AG04450 (cell line): ENCODE measurements at regions not wholly inside any gene's neighbourhood (a gene's known extent, or its start where the extent isn't known, plus 50 kb on each side); places are given as distances from the start of the nearest gene placed in this dataset.

Experiments
- CTCF ChIA-PET: fragments of 300-600, 350-600 bp; formaldehyde crosslinking; extraction: SDS; loops from one replicate; lab custom pipeline; 2022; ENCODE audit warnings: antibody characterized with exemption, inconsistent platforms; lab: Charles Lee
- POLR2A ChIA-PET: fragments of 350-600 bp; formaldehyde crosslinking; extraction: SDS; loops from one replicate; lab custom pipeline; 2021; ENCODE audit warnings: antibody characterized with exemption, inconsistent platforms; lab: Yijun Ruan, JAX
- DNase-seq: peaks from one replicate; pipeline ENCODE4 v3.0.0-alpha.2; 2011; ENCODE audit warnings: low read depth, low spot score
- H3K27ac ChIP-seq: one replicate; pipeline ENCODE4 v1.5.1; 2012; ENCODE audit warnings: low read depth, low read length, control low read depth
- H3K27me3 ChIP-seq: one replicate; pipeline ENCODE4 v1.6.0; 2012; ENCODE audit warnings: low read length; ENCODE audit not compliant: control insufficient read depth, insufficient read depth
- H3K4me3 ChIP-seq: 2 replicates; pipeline ENCODE4 v1.5.1; 2011; ENCODE audit warnings: mild to moderate bottlenecking, low read depth, low read length, control low read depth
- H3K9me3 ChIP-seq: 2 replicates; pipeline ENCODE4 v1.5.1; 2012; ENCODE audit warnings: low read length; ENCODE audit not compliant: control insufficient read depth, insufficient read depth
- CTCF ChIP-seq: IDR thresholded peaks from 2 replicates; pipeline ENCODE4 v1.5.1; 2011; ENCODE audit warnings: low read depth, low read length, control low read depth, inconsistent platforms

DNA sequence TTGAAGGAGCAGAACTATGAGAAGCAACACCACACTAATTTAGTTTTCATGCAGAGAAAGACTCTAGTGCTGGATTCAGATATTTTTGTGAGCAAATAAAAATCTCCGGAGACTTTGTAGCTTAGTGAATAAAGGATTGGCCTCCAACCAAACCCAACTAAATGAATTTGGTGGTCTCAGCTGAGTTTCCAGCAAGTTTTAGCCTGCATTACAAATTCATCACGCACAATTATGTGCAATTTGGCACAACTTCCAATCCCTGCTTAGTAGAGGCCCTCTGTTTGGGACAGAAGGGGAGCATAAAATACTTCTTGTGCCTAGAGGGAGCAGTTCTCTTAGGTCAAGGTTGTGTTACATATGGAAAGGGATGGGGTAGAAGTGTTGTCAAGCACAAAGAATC lies 112.3 kb upstream of the ADAMTSL1 start:
- H3K4me3 ChIP-seq: no peak overlapping the region
- DNase-seq: no peak
- no peak overlapping the region for H3K27ac ChIP-seq
- H3K9me3 ChIP-seq: no peaks in the 10 kb centered on the region
- no peak for TF ChIP-seq CTCF
- ChIA-PET POLR2A (no interaction called here), CTCF (interaction anchor here (0.7 kb wide), 1 partner anchor 107 kb away, joined by 5 read pairs; no protein-coding TSS in a partner anchor)
- no peaks in the 10 kb centered on the region for H3K27me3 ChIP-seq

- Histone ChIP-seq H3K27me3 (no peaks in the 10 kb centered on the region), H3K27ac (no peak overlapping the region), H3K9me3 (no peaks in the 10 kb centered on the region), H3K4me3 (no peak overlapping the region)
- DNase-seq: no peak
- ChIA-PET CTCF (interaction anchor here (0.7 kb wide), 1 partner anchor 107 kb away, joined by 5 read pairs; no protein-coding TSS in a partner anchor), POLR2A (no interaction called here)
- no peak for TF ChIP-seq CTCF
Measured at GRCh38 chr9:18362166-18362565, 111.8 kb upstream of the ADAMTSL1 start.

DNA sequence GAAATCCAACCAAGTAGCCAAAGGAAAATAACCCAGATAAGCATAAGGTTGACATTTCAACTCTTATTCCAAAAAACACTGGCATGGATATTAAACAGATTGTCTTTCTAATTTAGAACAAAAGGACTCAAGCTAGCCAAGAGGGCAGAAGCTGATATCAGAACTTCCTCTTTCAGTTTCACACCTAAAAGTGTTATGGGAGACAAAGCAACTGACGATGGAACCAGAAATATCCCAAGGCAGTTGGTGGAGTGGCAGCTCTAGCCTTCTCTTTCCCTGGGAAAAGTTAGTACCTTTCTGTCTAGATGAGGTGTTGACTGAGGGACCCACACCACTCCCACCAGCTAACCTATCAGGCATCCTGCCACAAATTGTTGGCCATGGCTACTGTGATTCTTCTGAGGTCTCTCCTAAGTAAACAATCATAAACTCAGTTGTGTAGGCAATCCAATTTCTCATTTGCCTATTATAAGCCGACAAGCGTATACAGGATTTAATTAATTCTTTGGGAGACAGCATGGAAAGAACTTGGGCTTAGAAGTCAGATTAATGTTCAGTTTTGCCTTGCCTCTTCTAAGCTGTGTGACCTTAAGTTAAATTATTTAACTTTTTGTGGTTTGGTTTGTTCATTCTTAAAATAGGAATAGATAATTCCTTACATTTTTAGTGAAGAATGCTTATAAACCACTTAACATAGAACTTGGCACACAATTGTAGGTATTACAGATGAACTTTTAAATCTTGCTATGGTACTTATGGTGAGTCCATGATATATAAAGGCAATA lies 110.9 kb upstream of the ADAMTSL1 start:
- no peak for TF ChIP-seq CTCF
- Histone ChIP-seq H3K27ac (no peak overlapping the region), H3K9me3 (no peaks in the 10 kb centered on the region), H3K4me3 (no peak overlapping the region), H3K27me3 (no peaks in the 10 kb centered on the region)
- peak; percentile 47 for DNase-seq
- ChIA-PET POLR2A (interaction anchor here (1.3 kb wide), 1 partner anchor 385 kb away, joined by 5 read pairs; no protein-coding TSS in a partner anchor), CTCF (interaction anchor here (0.6 to 1.0 kb wide), 2 partner anchors 108 to 461 kb away, joined by 4 to 9 read pairs; no protein-coding TSS in a partner anchor)

DNA sequence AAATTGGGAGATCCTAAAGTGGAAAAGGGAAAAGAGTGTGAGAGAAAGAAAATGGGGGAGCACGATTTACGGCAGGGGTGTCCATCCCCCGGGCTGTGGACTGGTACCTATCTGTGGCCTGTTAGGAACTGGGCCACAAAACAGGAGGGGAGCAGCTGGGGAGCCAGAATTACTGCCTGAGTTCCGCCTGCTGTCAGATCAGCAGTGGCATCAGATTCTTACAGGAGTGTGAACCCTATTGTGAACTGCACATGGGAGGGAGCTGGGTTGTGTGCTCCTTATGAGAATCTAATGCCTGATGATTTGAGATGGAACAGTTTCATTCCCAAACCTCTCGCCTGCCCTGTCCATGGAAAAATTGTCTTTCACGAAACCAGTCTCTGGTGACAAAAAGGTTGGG lies 108.3 kb upstream of the ADAMTSL1 start:
- Histone ChIP-seq H3K9me3 (no peaks in the 10 kb centered on the region), H3K4me3 (no peak overlapping the region), H3K27me3 (no peaks in the 10 kb centered on the region), H3K27ac (no peak overlapping the region)
- DNase-seq: no peak
- no peak for TF ChIP-seq CTCF
- ChIA-PET POLR2A (no interaction called here), CTCF (interaction anchor here (1.0 kb wide), 1 partner anchor 77 kb away, joined by 3 read pairs; no protein-coding TSS in a partner anchor)

DNA sequence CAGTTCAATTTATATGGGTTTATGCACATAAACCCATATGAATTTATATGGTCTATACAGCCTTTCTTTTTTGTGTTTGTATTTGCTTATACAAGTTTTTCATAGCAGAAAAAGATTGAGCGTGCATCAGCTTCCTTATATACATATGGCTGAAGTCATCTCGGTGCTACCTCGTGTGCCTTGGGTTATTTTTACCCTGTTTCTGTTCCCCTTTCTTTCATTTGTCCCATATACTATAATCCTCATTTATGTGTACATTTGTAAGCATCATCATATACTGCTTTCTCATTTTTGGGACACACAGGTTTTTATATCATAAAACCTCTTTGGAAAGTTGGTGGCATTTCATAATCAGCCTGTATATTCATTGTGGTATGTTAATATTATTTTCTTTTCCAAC lies 107.8 kb upstream of the ADAMTSL1 start:
- no peak for DNase-seq
- Histone ChIP-seq H3K4me3 (no peak overlapping the region), H3K9me3 (no peaks in the 10 kb centered on the region), H3K27ac (no peak overlapping the region), H3K27me3 (no peaks in the 10 kb centered on the region)
- no peak for TF ChIP-seq CTCF
- CTCF ChIA-PET: interaction anchor here (1.0 kb wide), 1 partner anchor 77 kb away, joined by 3 read pairs; no protein-coding TSS in a partner anchor
- POLR2A ChIA-PET: no interaction called here
